Heart left ventricle (tissue), 13 donors: ENCODE measurements at regions not wholly inside any gene's neighbourhood (a gene's known extent, or its start where the extent isn't known, plus 50 kb on each side); places are given as distances from the start of the nearest gene placed in this dataset.

Experiments used
- CTCF ChIP-seq, 12 donors: fragments of 200-600 bp; sonication (generic) in 4 of 12; IDR thresholded peaks; one replicate each; pipeline versions ENCODE4 v1.5.0 to v1.8.0; 2018 to 2022; ENCODE audit warnings: antibody characterized with exemption in 12 of 12, mild to moderate bottlenecking in 5 of 12
- POLR2A ChIP-seq, 2 donors: fragments of 450-650 bp; IDR thresholded peaks; one replicate each; pipeline ENCODE4 v1.6.1; 2017; ENCODE audit warnings: antibody characterized with exemption in 2 of 2, mild to moderate bottlenecking in 2 of 2, moderate library complexity in 2 of 2
- donor health status: ischemic (EF 13 %, LVEDD 7.1; RV severe dilation, severe dysfunction).
- donor health status: DM: no; HTN: yes; CAD: no.
- donor health status: DM: no; HTN: no; CAD: no.
- donor health status: ischemic (EF 25% LVEDD 6.9; RV normal size, moderate dysfunction).
- donor health status: ischemic (EF 25% LVEDD 5.7; RV mildly dilated, moderate dysfunction).
- donor health status: ischemic (EF 35%, LVEDD 5.7; RV mildly dilated, moderate dysfunction).
- donor health status: nonischemic (EF 11% LVEDD 7.7; RV severe dilation, severe dysfunction).
- donor health status: DM: yes; HTN: yes; CAD: no.
- donor health status: PGD.
- donor health status: ischemic (EF 29% LVEDD 5.4; RV normal size, mild dysfunction).
- donor health status: nonischemic (EF 23%, LVEDD 6.1; RV moderate dilation, normal function).

- TF ChIP-seq CTCF (IDR thresholded peaks at IDR 0.05) (no peak), POLR2A (IDR thresholded peaks at IDR 0.05) (no peak)
Observed at GRCh38 chr12:105466901-105467598, 136.6 kb downstream of the C12orf75 start.
